ENCODE measurements at regions not wholly inside any gene's neighbourhood (a gene's known extent, or its start where the extent isn't known, plus 50 kb on each side); places are given as distances from the start of the nearest gene placed in this dataset.

- Histone ChIP-seq H3K27ac (no peak overlapping the region), H3K4me1 (no peaks in the 10 kb centered on the region), H3K36me3 (no peaks in the 10 kb centered on the region), H3K4me3 (no peak overlapping the region), H3K27me3 (peaks cover 0 to 7% (median 1%) of the 10 kb centered on the region in 4 donors), H3K9me3 (no peaks in the 10 kb centered on the region)
- intact Hi-C loops (cut with DNase I): no loop called here
- ATAC-seq (no peak), DNase-seq (no peak), FAIRE-seq (no peak)
- TF ChIP-seq CTCF (IDR thresholded peaks at IDR 0.05): no peak
- 57 to 63% methylated on average over 3 of the region's 3 CpGs for WGBS, 2 donors
Measured at GRCh38 chr2:5076599-5076998, 615.6 kb upstream of the SOX11 start.

- Histone ChIP-seq H3K27ac (no peak overlapping the region), H3K36me3 (no peaks in the 10 kb centered on the region), H3K4me1 (no peaks in the 10 kb centered on the region), H3K4me3 (no peak overlapping the region), H3K9me3 (no peaks in the 10 kb centered on the region), H3K27me3 (peaks cover 0 to 7% (median 0%) of the 10 kb centered on the region in 4 donors)
- FAIRE-seq (no peak), ATAC-seq (no peak), DNase-seq (no peak)
- TF ChIP-seq CTCF (IDR thresholded peaks at IDR 0.05): no peak
- WGBS, 2 donors: 47 to 55% methylated on average over 4 of the region's 4 CpGs
- intact Hi-C loops (cut with DNase I): no loop called here
Measured at GRCh38 chr2:5077479-5078089, 614.6 kb upstream of the SOX11 start.

GRCh38 chr2:5083402-5083801, 608.8 kb upstream of the SOX11 start:
- ATAC-seq: no peak
- no peaks in the 10 kb centered on the region for H3K36me3 ChIP-seq
- no peak for DNase-seq
- WGBS, 2 donors: 46 to 62% methylated on average over 3 of the region's 3 CpGs
- H3K27ac ChIP-seq: no peak overlapping the region
- no peak for TF ChIP-seq CTCF (IDR thresholded peaks at IDR 0.05)
- no peaks in the 10 kb centered on the region for H3K4me1 ChIP-seq
- H3K9me3 ChIP-seq: no peaks in the 10 kb centered on the region
- intact Hi-C loops (cut with DNase I): no loop called here
- FAIRE-seq: no peak
- peaks cover 0 to 2% (median 0%) of the 10 kb centered on the region in 4 donors for H3K27me3 ChIP-seq
- no peak overlapping the region for H3K4me3 ChIP-seq

GRCh38 chr2:5089409-5089808, 602.8 kb upstream of the SOX11 start:
- H3K9me3 ChIP-seq: no peaks in the 10 kb centered on the region
- H3K4me3 ChIP-seq: no peak overlapping the region
- FAIRE-seq: no peak
- intact Hi-C loops (cut with DNase I): no loop called here
- H3K27me3 ChIP-seq: no peaks in the 10 kb centered on the region
- H3K36me3 ChIP-seq: no peaks in the 10 kb centered on the region
- no peaks in the 10 kb centered on the region for H3K4me1 ChIP-seq
- DNase-seq: no peak
- ATAC-seq: no peak
- WGBS, 2 donors: 56 to 73% methylated on average over 5 of the region's 5 CpGs
- no peak for TF ChIP-seq CTCF (IDR thresholded peaks at IDR 0.05)
- no peak overlapping the region for H3K27ac ChIP-seq

GRCh38 chr2:5093056-5093455, 599.1 kb upstream of the SOX11 start:
- no peak for TF ChIP-seq CTCF (IDR thresholded peaks at IDR 0.05)
- no peaks in the 10 kb centered on the region for H3K36me3 ChIP-seq
- FAIRE-seq (no peak), DNase-seq (no peak), ATAC-seq (no peak)
- no peak overlapping the region for H3K4me3 ChIP-seq
- no peak overlapping the region for H3K27ac ChIP-seq
- intact Hi-C loops (cut with DNase I): no loop called here
- no peaks in the 10 kb centered on the region for H3K4me1 ChIP-seq
- no peaks in the 10 kb centered on the region for H3K9me3 ChIP-seq
- H3K27me3 ChIP-seq: no peaks in the 10 kb centered on the region

All from pancreas (tissue), 10 donors.